ENCODE measurements at regions not wholly inside any gene's neighbourhood (a gene's known extent, or its start where the extent isn't known, plus 50 kb on each side); places are given as distances from the start of the nearest gene placed in this dataset.

DNA sequence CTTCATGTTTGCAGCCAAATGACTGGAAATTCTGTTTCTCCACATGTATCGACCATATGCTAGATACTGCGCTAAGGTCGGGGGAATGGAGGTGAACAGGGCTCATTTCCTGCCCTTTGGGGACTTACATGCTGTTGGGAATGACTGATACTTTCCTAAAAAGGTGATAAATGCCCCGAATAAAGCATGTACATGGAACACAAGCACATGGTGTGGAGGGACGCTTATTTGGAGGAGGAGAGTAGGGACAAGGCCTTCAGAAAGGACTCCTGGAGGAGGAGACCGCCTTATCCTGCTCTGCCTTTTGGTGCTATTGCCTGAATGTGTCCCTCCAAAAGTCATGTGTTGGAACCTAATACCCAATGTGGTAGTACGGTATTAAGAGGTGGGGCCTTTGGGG is 344.5 kb downstream of the PRL start:
- Mint-ChIP-seq H3K4me1 (no peaks in the 10 kb centered on the region), H3K4me3 (no peak overlapping the region), H3K27ac (no peak overlapping the region), H3K9me3 (ENCODE audit: insufficient read depth) (no peaks in the 10 kb centered on the region), H3K27me3 (no peaks in the 10 kb centered on the region)
- Histone ChIP-seq H3K4me2 (replicated peaks; ENCODE audit: low read depth, low read length, poor library complexity, severe bottlenecking) (no peak overlapping the region), H3K9me3 (ENCODE audit: control extremely low read depth in 1 of 3, control insufficient read depth in 2 of 3, insufficient read depth in 1 of 3, low read length in 2 of 3) (no peaks in the 10 kb centered on the region), H3K27me3 (replicated peaks in 1 of 4; ENCODE audit: control extremely low read depth in 1 of 4, control insufficient read depth in 3 of 4, insufficient read depth in 4 of 4, low read length in 3 of 4) (no peaks in the 10 kb centered on the region), H3K4me1 (ENCODE audit: control insufficient read depth in 2 of 2, insufficient read depth in 2 of 2, low read length in 2 of 2) (no peaks in the 10 kb centered on the region), H2AFZ (ENCODE audit: insufficient read depth, low read depth, low read length, poor library complexity, severe bottlenecking) (no peak overlapping the region), H3K4me3 (ENCODE audit: control extremely low read depth in 1 of 5, extremely low read depth in 1 of 5, insufficient read depth in 1 of 5, low read depth in 2 of 5, low read length in 4 of 5) (no peak overlapping the region), H3K27ac (ENCODE audit: low read length in 2 of 2) (no peak overlapping the region), H3K36me3 (replicated peaks in 1 of 2; ENCODE audit: control extremely low read depth in 1 of 2, control insufficient read depth in 1 of 2, extremely low read depth in 1 of 2, insufficient read depth in 2 of 2, low read length in 1 of 2) (no peaks in the 10 kb centered on the region), H3K79me2 (ENCODE audit: control insufficient read depth, insufficient read depth, low read length) (no peaks in the 10 kb centered on the region), H4K20me1 (ENCODE audit: control insufficient read depth, insufficient read depth, low read length, poor library complexity, severe bottlenecking) (no peaks in the 10 kb centered on the region), H3K9ac (ENCODE audit: low read length) (no peak overlapping the region)
- intact Hi-C loops (cut with micrococcal nuclease): no loop called here
- ATAC-seq (ENCODE audit: low read depth) (no peak), DNase-seq (no peak)
- 90% methylated on average over 7 of the region's 7 CpGs for WGBS (ENCODE audit: insufficient coverage)
- TF ChIP-seq EZH2 (IDR thresholded peaks at IDR 0.05; ENCODE audit: borderline replicate concordance, insufficient read depth, low read depth, low read length, poor library complexity, severe bottlenecking): no peak
- TF ChIP-seq, protein P1, sequence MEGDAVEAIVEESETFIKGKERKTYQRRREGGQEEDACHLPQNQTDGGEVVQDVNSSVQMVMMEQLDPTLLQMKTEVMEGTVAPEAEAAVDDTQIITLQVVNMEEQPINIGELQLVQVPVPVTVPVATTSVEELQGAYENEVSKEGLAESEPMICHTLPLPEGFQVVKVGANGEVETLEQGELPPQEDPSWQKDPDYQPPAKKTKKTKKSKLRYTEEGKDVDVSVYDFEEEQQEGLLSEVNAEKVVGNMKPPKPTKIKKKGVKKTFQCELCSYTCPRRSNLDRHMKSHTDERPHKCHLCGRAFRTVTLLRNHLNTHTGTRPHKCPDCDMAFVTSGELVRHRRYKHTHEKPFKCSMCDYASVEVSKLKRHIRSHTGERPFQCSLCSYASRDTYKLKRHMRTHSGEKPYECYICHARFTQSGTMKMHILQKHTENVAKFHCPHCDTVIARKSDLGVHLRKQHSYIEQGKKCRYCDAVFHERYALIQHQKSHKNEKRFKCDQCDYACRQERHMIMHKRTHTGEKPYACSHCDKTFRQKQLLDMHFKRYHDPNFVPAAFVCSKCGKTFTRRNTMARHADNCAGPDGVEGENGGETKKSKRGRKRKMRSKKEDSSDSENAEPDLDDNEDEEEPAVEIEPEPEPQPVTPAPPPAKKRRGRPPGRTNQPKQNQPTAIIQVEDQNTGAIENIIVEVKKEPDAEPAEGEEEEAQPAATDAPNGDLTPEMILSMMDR (IDR thresholded peaks at IDR 0.05): no peak
- POLR2A ChIA-PET: no interaction called here
- CTCF ChIA-PET: no interaction called here

DNA sequence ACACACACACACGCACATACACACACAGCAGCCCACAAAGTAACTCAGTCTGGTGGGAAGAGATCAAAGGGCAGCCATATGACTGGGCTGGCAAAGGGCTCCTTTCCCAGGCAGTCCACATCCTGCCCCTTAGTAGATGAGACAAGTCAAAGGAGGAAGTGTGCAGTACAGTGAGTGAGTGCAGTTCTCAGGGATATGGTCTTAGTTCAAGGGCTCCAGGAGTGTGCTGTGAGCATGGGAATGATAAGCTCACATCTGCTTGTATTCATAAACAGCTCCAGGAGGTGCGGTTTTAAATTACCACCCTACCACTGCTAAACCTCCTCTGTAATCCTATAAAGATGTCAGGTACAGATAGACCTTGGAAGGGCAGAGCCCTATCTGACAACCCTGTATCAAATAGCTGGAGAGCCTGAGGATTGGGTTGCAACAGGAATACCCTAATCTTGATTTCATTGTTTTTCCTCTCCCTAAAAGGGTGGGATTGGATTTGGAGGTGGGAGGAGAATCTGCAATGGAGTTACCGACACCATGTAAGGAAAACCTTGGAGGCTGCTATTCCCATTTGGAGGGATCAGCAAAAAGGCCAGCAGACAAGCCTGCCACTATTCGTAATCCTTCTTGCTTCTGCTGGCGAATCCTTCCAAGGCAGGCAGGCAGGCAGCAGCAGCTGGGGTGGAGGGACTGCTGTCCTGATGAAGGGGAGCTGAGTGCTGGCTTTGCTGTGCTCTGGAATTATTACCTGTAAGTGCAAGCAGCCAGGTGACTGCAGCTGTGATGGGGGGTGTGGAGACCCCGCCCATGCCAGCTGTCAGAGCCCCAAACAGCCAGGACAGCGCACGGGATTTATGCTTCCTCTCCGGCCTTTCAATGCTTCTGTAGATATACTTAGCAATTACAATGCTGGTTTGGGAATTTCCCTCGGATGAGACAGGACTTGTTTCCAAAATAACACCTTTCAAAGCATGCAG is 342.7 kb downstream of the PRL start:
- H3K9me3 Mint-ChIP-seq (ENCODE audit: insufficient read depth): no peaks in the 10 kb centered on the region
- Histone ChIP-seq H3K79me2 (ENCODE audit: control insufficient read depth, insufficient read depth, low read length) (no peaks in the 10 kb centered on the region), H4K20me1 (ENCODE audit: control insufficient read depth, insufficient read depth, low read length, poor library complexity, severe bottlenecking) (no peaks in the 10 kb centered on the region), H3K9me3 (ENCODE audit: control extremely low read depth in 1 of 3, control insufficient read depth in 2 of 3, insufficient read depth in 1 of 3, low read length in 2 of 3) (no peaks in the 10 kb centered on the region), H3K9ac (ENCODE audit: low read length) (no peak overlapping the region), H3K4me2 (replicated peaks; ENCODE audit: low read depth, low read length, poor library complexity, severe bottlenecking) (no peak overlapping the region), H3K4me3 (ENCODE audit: control extremely low read depth in 1 of 5, extremely low read depth in 1 of 5, insufficient read depth in 1 of 5, low read depth in 2 of 5, low read length in 4 of 5) (no peak overlapping the region), H3K4me1 (ENCODE audit: control insufficient read depth in 2 of 2, insufficient read depth in 2 of 2, low read length in 2 of 2) (no peaks in the 10 kb centered on the region), H3K27me3 (replicated peaks in 1 of 4; ENCODE audit: control extremely low read depth in 1 of 4, control insufficient read depth in 3 of 4, insufficient read depth in 4 of 4, low read length in 3 of 4) (no peaks in the 10 kb centered on the region), H2AFZ (ENCODE audit: insufficient read depth, low read depth, low read length, poor library complexity, severe bottlenecking) (no peak overlapping the region), H3K36me3 (replicated peaks in 1 of 2; ENCODE audit: control extremely low read depth in 1 of 2, control insufficient read depth in 1 of 2, extremely low read depth in 1 of 2, insufficient read depth in 2 of 2, low read length in 1 of 2) (no peaks in the 10 kb centered on the region), H3K27ac (ENCODE audit: low read length in 2 of 2) (no peak overlapping the region)
- no peaks in the 10 kb centered on the region for H3K4me1 Mint-ChIP-seq
- WGBS (ENCODE audit: insufficient coverage): 100% methylated on average over 3 of the region's 10 CpGs
- no peaks in the 10 kb centered on the region for H3K27me3 Mint-ChIP-seq
- intact Hi-C loops (cut with micrococcal nuclease): no loop called here
- no peak overlapping the region for H3K27ac Mint-ChIP-seq
- no peak overlapping the region for H3K4me3 Mint-ChIP-seq
- CTCF ChIA-PET: no interaction called here
- no peak for DNase-seq
- TF ChIP-seq, protein P1 (IDR thresholded peaks at IDR 0.05): no peak
- TF ChIP-seq EZH2 (IDR thresholded peaks at IDR 0.05; ENCODE audit: borderline replicate concordance, insufficient read depth, low read depth, low read length, poor library complexity, severe bottlenecking): no peak
- ATAC-seq (ENCODE audit: low read depth): no peak
- POLR2A ChIA-PET: no interaction called here

Data from B cell (primary cell).